Ovary (tissue), 7 donors: ENCODE measurements at regions not wholly inside any gene's neighbourhood (a gene's known extent, or its start where the extent isn't known, plus 50 kb on each side); places are given as distances from the start of the nearest gene placed in this dataset.

Experiments used
- DNase-seq, 5 donors: peaks; one replicate each; pipeline ENCODE4 v3.0.0-alpha.2; 2019 to 2020
- H3K27ac ChIP-seq, 2 donors: fragments of 200-600 bp; one replicate each; pipeline versions ENCODE4 v1.5.1 to v1.8.0; 2019 to 2022
- H3K27me3 ChIP-seq: fragments of 200-600 bp; one replicate; pipeline ENCODE4 v1.8.0; 2022
- H3K36me3 ChIP-seq: fragments of 200-600 bp; sonication (generic); one replicate; pipeline ENCODE4 v1.5.1; 2019
- H3K4me1 ChIP-seq: one replicate; pipeline ENCODE4 v1.8.1; 2013; ENCODE audit warnings: mild to moderate bottlenecking, moderate library complexity; ENCODE audit not compliant: insufficient read depth
- H3K4me3 ChIP-seq: fragments of 200-600 bp; sonication (generic); one replicate; pipeline ENCODE4 v1.5.1; 2017
- H3K9me3 ChIP-seq, 2 donors: fragments of 200-600 bp in 1 of 2; sonication (generic) in 1 of 2; one replicate each; pipeline versions ENCODE4 v1.5.1 to v1.8.1; 2013 to 2019; ENCODE audit warnings: mild to moderate bottlenecking in 1 of 2, moderate library complexity in 1 of 2
- EP300 ChIP-seq: sonication (generic); formaldehyde crosslinking; IDR thresholded peaks from one replicate; pipeline ENCODE4 v1.6.1; 2017; ENCODE audit warnings: antibody characterized with exemption
- POLR2A ChIP-seq: fragments of 450-650 bp; IDR thresholded peaks from one replicate; pipeline ENCODE4 v1.6.1; 2017; ENCODE audit warnings: antibody characterized with exemption, mild to moderate bottlenecking, moderate library complexity
- WGBS, 3 donors: extraction: QIAGEN DNeasy Blood & Tissue Kit in 1 of 3; methylation state at CpG; one replicate each; pipeline versions ENCODE4 v1.1.5 to v1.1.7; 2013 to 2017; 5-methylcytosine and 5-hydroxymethylcytosine counted together
- intact Hi-C, 4 donors: fragments of 100-400 bp; cut with DNase I; formaldehyde crosslinking; loops; one replicate each; pipeline versions ENCODE4 v1.11.0 to v1.15.1; 2022 to 2023
- TF ChIP-seq, protein P1 (sequence below), 3 donors: fragments of 450-650 bp in 2 of 3; fragments of 200-600 bp in 1 of 3; IDR thresholded peaks; one replicate each; pipeline versions ENCODE4 v1.5.1 to v1.8.0; 2016 to 2022; ENCODE audit warnings: antibody characterized with exemption in 3 of 3, mild to moderate bottlenecking in 1 of 3
- donor health status: DM: no; HTN: no; CAD: no; lungs with moderate emphysema.
- donor health status: DM: no; HTN: no; CAD: no.
- donor health status: Bipolar disorder and iron deficiency.
- donor health status: DM: no; HTN: no; CAD: no.
- donor health status: DM: yes; HTN: yes; CAD: no.

DNA sequence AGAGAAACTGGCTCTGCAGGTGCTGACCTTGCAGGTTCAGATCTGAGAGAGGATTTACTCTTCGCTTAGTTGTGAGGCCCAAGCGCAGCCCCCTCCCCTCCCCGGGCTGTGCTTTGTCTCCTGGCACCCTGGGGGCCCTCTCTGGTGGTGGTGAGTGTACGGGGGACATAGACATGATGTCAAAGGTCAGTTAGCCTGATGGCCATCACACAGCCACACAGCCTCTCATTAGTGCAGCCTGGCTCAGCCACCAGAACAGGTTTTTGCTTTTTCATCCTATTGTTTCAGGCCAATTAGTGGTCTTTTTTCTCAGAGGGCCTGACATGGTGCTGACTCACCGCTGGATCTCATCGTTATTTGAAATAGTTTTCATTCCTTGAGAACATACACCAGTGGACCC lies 437.9 kb downstream of the AACS start:
- H3K27me3 ChIP-seq: no peaks in the 10 kb centered on the region
- intact Hi-C loops: no loop called here
- no peak overlapping the region for H3K4me3 ChIP-seq
- TF ChIP-seq POLR2A: no peak
- TF ChIP-seq, protein P1, sequence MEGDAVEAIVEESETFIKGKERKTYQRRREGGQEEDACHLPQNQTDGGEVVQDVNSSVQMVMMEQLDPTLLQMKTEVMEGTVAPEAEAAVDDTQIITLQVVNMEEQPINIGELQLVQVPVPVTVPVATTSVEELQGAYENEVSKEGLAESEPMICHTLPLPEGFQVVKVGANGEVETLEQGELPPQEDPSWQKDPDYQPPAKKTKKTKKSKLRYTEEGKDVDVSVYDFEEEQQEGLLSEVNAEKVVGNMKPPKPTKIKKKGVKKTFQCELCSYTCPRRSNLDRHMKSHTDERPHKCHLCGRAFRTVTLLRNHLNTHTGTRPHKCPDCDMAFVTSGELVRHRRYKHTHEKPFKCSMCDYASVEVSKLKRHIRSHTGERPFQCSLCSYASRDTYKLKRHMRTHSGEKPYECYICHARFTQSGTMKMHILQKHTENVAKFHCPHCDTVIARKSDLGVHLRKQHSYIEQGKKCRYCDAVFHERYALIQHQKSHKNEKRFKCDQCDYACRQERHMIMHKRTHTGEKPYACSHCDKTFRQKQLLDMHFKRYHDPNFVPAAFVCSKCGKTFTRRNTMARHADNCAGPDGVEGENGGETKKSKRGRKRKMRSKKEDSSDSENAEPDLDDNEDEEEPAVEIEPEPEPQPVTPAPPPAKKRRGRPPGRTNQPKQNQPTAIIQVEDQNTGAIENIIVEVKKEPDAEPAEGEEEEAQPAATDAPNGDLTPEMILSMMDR (IDR thresholded peaks at IDR 0.05): no peak
- TF ChIP-seq EP300: no peak
- no peak overlapping the region for H3K27ac ChIP-seq
- H3K9me3 ChIP-seq: no peaks in the 10 kb centered on the region
- no peak for DNase-seq
- no peaks in the 10 kb centered on the region for H3K4me1 ChIP-seq
- H3K36me3 ChIP-seq: no peaks in the 10 kb centered on the region
- 27 to 41% (median 32%) methylated on average over 6 of the region's 6 CpGs for WGBS, 3 donors

DNA sequence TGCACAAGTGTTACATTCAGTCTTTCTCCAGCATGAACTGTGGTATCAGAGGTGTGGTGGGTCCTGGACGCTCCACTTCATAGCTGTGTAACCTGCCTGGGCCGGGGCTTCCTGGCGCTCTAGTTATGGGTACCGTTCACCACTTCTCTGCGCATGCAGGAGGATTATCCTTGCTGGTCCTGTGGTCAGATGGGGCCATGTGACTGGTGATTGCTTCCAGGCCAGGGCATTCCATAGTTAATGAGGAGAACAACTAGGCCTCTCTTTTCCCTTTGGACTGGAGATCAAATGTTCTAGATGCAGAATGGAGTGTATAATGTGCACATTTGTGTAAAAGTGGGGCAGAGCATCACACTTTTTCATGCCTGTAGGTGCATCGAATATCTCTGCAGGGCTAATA lies 444.0 kb downstream of the AACS start:
- Histone ChIP-seq H3K4me1 (no peaks in the 10 kb centered on the region), H3K36me3 (no peaks in the 10 kb centered on the region), H3K27me3 (no peaks in the 10 kb centered on the region), H3K9me3 (no peaks in the 10 kb centered on the region), H3K4me3 (no peak overlapping the region), H3K27ac (no peak overlapping the region)
- WGBS, 3 donors: 78 to 93% (median 88%) methylated on average over 6 of the region's 6 CpGs
- intact Hi-C loops: no loop called here
- DNase-seq: no peak
- no peak for TF ChIP-seq EP300

DNA sequence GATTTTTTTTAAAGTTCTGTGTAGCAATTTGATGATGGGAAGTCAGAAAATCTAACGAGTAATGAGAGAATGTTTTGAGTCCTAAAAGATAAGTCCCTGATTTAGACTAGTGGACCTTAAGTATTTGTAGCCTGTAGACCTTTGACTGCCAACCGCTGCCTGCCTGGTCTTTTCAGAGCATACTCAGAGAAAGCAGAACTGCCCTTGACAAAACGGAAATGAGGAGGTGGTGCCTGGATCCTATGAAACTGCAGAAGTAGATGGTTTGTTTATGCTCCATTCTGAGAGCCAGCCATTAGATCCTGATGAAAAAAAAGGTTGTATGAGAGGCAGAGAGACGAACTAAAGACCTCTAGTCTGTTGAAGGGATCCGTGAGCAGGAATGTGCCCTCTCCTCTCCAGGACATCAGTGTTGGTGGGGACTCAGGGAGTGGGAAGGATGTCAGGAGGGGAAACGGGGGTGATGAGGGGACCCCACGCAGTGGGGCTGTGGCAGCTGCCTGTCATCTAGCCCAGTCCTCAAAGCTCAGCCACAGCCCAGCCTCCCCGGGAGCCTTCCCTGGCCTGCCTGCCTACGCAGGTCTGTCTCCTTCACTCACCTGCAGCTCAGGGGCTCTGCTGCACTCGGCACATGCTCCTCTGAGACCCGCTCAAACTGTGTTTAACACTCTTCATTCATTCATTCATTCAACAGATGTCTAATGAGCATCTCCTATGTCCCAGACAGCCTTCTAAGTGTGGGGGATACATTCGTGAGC lies 447.5 kb downstream of the AACS start:
- H3K4me3 ChIP-seq: no peak overlapping the region
- TF ChIP-seq, protein P1 (IDR thresholded peaks at IDR 0.05): no peak
- TF ChIP-seq EP300 (no peak), POLR2A (no peak)
- H3K27me3 ChIP-seq: no peaks in the 10 kb centered on the region
- H3K4me1 ChIP-seq: no peaks in the 10 kb centered on the region
- intact Hi-C loops: no loop called here
- no peaks in the 10 kb centered on the region for H3K36me3 ChIP-seq
- no peaks in the 10 kb centered on the region for H3K9me3 ChIP-seq
- no peak for DNase-seq
- WGBS, 3 donors: 52 to 67% (median 58%) methylated on average over 11 to 12 of the region's 12 CpGs
- H3K27ac ChIP-seq: no peak overlapping the region

DNA sequence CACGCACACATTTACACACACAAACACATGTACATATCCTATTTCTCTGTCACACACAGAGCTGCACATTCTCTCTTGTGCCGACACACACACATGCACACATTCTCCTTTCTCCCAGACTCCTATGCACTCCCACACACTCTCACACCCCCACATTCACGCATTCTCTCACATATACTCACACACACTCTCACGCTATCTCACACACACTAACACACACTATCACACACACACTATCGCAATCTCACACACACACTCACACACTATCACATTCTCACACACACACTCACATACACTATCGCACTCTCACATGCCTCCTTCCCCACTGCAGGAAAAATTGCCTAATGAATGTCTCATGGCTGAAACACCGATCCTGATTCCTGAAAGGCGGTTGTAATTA lies 450.7 kb downstream of the AACS start:
- no peaks in the 10 kb centered on the region for H3K9me3 ChIP-seq
- intact Hi-C loops: no loop called here
- DNase-seq: no peak
- 80 to 81% (median 81%) methylated on average over 8 of the region's 8 CpGs for WGBS, 3 donors
- no peaks in the 10 kb centered on the region for H3K36me3 ChIP-seq
- no peak overlapping the region for H3K27ac ChIP-seq
- H3K4me1 ChIP-seq: no peaks in the 10 kb centered on the region
- TF ChIP-seq, protein P1 (IDR thresholded peaks at IDR 0.05): no peak
- no peak for TF ChIP-seq EP300
- TF ChIP-seq POLR2A: no peak
- no peak overlapping the region for H3K4me3 ChIP-seq
- H3K27me3 ChIP-seq: no peaks in the 10 kb centered on the region

DNA sequence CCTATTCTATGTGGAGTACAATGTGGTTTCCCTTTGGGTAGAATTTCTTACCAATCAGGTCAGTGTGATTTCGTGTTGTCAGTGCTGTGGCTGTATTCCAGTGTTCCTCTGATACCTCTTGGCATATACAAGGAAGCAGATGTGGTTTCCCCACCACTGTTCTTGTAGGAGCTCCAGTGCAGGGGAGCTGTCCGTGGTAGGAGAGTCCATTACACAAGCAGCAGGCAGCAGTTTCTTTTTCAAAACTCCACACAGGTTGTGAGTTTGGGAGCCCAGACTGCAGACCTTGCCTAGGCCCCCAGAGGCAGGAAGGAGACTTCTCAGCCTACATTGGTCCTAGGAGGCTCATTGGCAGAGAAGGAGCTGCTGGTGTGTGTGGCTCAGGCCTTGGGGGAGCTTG lies 452.8 kb downstream of the AACS start:
- Histone ChIP-seq H3K9me3 (no peaks in the 10 kb centered on the region), H3K4me1 (no peaks in the 10 kb centered on the region), H3K27me3 (no peaks in the 10 kb centered on the region), H3K27ac (no peak overlapping the region), H3K4me3 (no peak overlapping the region), H3K36me3 (no peaks in the 10 kb centered on the region)
- WGBS, 3 donors: 3 to 13% (median 9%) methylated on average over 2 of the region's 2 CpGs
- no peak for DNase-seq
- intact Hi-C loops: no loop called here
- TF ChIP-seq POLR2A (no peak), EP300 (no peak)
- TF ChIP-seq, protein P1 (IDR thresholded peaks at IDR 0.05): no peak
